SU-DHL-6 (cell line): ENCODE measurements at regions not wholly inside any gene's neighbourhood (a gene's known extent, or its start where the extent isn't known, plus 50 kb on each side); places are given as distances from the start of the nearest gene placed in this dataset.

Source experiments
- H2AFZ ChIP-seq: fragments of 200-600 bp; sonication (generic); 2 replicates; pipeline ENCODE4 v1.6.1; 2014; ENCODE audit warnings: low read depth, mild to moderate bottlenecking, moderate library complexity, mixed read lengths, antibody characterized with exemption, low read length; ENCODE audit not compliant: severe bottlenecking
- H3F3A ChIP-seq: fragments of 200-600 bp; shearing (Covaris generic); 2 replicates; pipeline ENCODE4 v1.6.0; 2016; ENCODE audit warnings: antibody characterized with exemption, mild to moderate bottlenecking; ENCODE audit not compliant: insufficient read depth
- H3K27ac ChIP-seq: fragments of 200-600 bp; sonication (generic); 2 replicates; pipeline ENCODE4 v1.5.1; 2016; ENCODE audit warnings: low read depth, mild to moderate bottlenecking, low read length, moderate library complexity, mixed read lengths
- H3K27me3 ChIP-seq: fragments of 200-600 bp; sonication (generic), shearing (Covaris generic); 2 replicates; pipeline ENCODE4 v1.6.0; 2014; ENCODE audit warnings: mild to moderate bottlenecking, low read length
- H3K36me3 ChIP-seq: fragments of 200-600 bp; sonication (generic); 2 replicates; pipeline ENCODE4 v1.6.1; 2014; ENCODE audit warnings: mild to moderate bottlenecking, low read length, mixed read lengths
- H3K4me2 ChIP-seq: fragments of 300-600, 200-600 bp; shearing (Covaris generic), sonication (generic); 2 replicates; pipeline ENCODE4 v1.6.0; 2014; ENCODE audit warnings: low read length, low read depth, mild to moderate bottlenecking; ENCODE audit not compliant: poor library complexity, severe bottlenecking
- H3K4me3 ChIP-seq: fragments of 200-600 bp; sonication (generic); 2 replicates; pipeline ENCODE4 v1.5.1; 2014; ENCODE audit warnings: antibody characterized with exemption, low read length, mild to moderate bottlenecking, mixed read lengths; ENCODE audit not compliant: insufficient read depth, poor library complexity, severe bottlenecking
- H3K79me2 ChIP-seq: fragments of 200-600 bp; sonication (generic); 2 replicates; pipeline ENCODE4 v1.6.1; 2014; ENCODE audit warnings: mild to moderate bottlenecking, low read length, moderate library complexity; ENCODE audit not compliant: insufficient read depth
- H3K9ac ChIP-seq: fragments of 200-600 bp; sonication (generic); 2 replicates; pipeline ENCODE4 v1.7.0; 2014; ENCODE audit warnings: mild to moderate bottlenecking, low read length
- H3K9me2 ChIP-seq: fragments of 200-600 bp; sonication (generic); replicated peaks from 2 replicates; pipeline ENCODE4 v1.6.1; 2014; ENCODE audit warnings: low read length; ENCODE audit not compliant: insufficient read depth
- H3K9me3 ChIP-seq: fragments of 200-600 bp; sonication (generic); 2 replicates; pipeline ENCODE4 v1.6.1; 2014; ENCODE audit warnings: low read length, mixed read lengths; ENCODE audit not compliant: insufficient read depth
- H4K20me1 ChIP-seq: fragments of 200-600 bp; sonication (generic); 2 replicates; pipeline ENCODE4 v1.6.1; 2014; ENCODE audit warnings: low read depth, mild to moderate bottlenecking, antibody characterized with exemption, low read length, moderate library complexity, mixed read lengths
- CTCF ChIP-seq: fragments of 200-600 bp; sonication (generic); IDR thresholded peaks from one replicate; pipeline ENCODE4 v1.5.1; 2017; ENCODE audit warnings: antibody characterized with exemption, mild to moderate bottlenecking, low read length, moderate library complexity; ENCODE audit not compliant: insufficient read depth, poor library complexity, severe bottlenecking
- EZH2phosphoT487 ChIP-seq: fragments of 200-600 bp; sonication (generic), shearing (Covaris generic); conservative IDR thresholded peaks from 2 replicates; pipeline ENCODE4 v1.6.1; 2018; ENCODE audit warnings: mild to moderate bottlenecking, antibody characterized with exemption, low read length, moderate library complexity, mixed read lengths

- Histone ChIP-seq H3K9ac (no peak overlapping the region), H3K27me3 (no peaks in the 10 kb centered on the region; the same call in 1 of the 2 replicates), H3K4me2 (no peak overlapping the region), H4K20me1 (no peaks in the 10 kb centered on the region), H2AFZ (no peak overlapping the region), H3K79me2 (no peaks in the 10 kb centered on the region), H3K9me3 (no peaks in the 10 kb centered on the region), H3K4me3 (no peak overlapping the region), H3K27ac (no peak overlapping the region), H3K9me2 (no peaks in the 10 kb centered on the region), H3F3A (no peaks in the 10 kb centered on the region), H3K36me3 (no peaks in the 10 kb centered on the region)
- TF ChIP-seq CTCF (no peak), EZH2phosphoT487 (no peak)
These were observed 337.8 kb downstream of the BUD13 start for GRCh38 chr11:116434986-116435385.

GRCh38 chr11:116432301-116432700 is 340.5 kb downstream of the BUD13 start:
- no peaks in the 10 kb centered on the region for H3K9me3 ChIP-seq
- H3K27ac ChIP-seq, result no peak overlapping the region
- H3K4me2 ChIP-seq, result no peak overlapping the region
- no peaks in the 10 kb centered on the region for H3F3A ChIP-seq
- no peaks in the 10 kb centered on the region for H4K20me1 ChIP-seq
- H3K9me2 ChIP-seq, result no peaks in the 10 kb centered on the region
- H3K36me3 ChIP-seq, result no peaks in the 10 kb centered on the region
- H3K9ac ChIP-seq, result no peak overlapping the region
- no peak overlapping the region for H2AFZ ChIP-seq
- TF ChIP-seq CTCF (no peak), EZH2phosphoT487 (no peak)
- H3K79me2 ChIP-seq, result no peaks in the 10 kb centered on the region
- no peak overlapping the region for H3K4me3 ChIP-seq
- H3K27me3 ChIP-seq, result no peaks in the 10 kb centered on the region; the same call in 1 of the 2 replicates

DNA sequence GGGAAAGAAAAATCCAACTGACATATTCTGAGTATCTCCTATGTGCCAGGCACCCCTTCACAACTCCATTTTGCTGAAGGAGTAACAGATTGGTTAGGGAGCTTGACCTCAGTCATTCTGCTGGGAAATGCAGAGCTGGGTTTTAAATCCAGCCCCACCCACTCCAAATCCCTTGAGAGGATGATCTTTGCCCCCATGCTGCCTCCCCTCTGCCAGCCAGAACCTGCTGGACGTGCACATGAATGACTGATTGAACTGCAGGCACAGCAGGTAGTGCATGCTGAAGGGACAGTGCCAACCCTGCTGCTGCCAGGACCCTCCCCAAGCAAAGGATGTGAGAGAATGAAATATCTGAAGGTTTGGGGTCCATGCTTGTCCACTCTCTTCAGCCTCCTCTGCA is 340.9 kb downstream of the BUD13 start:
- H3K36me3 ChIP-seq, result no peaks in the 10 kb centered on the region
- H3K9me3 ChIP-seq, result no peaks in the 10 kb centered on the region
- H4K20me1 ChIP-seq, result no peaks in the 10 kb centered on the region
- no peak for TF ChIP-seq EZH2phosphoT487
- TF ChIP-seq CTCF, result no peak
- no peak overlapping the region for H3K4me3 ChIP-seq
- H3F3A ChIP-seq, result no peaks in the 10 kb centered on the region
- no peak overlapping the region for H3K4me2 ChIP-seq
- no peak overlapping the region for H3K27ac ChIP-seq
- H2AFZ ChIP-seq, result no peak overlapping the region
- no peak overlapping the region for H3K9ac ChIP-seq
- no peaks in the 10 kb centered on the region for H3K79me2 ChIP-seq
- H3K27me3 ChIP-seq, result no peaks in the 10 kb centered on the region; the same call in 1 of the 2 replicates
- no peaks in the 10 kb centered on the region for H3K9me2 ChIP-seq

- Histone ChIP-seq H3K9me3 (no peaks in the 10 kb centered on the region), H3F3A (no peaks in the 10 kb centered on the region), H4K20me1 (no peaks in the 10 kb centered on the region), H3K4me2 (no peak overlapping the region), H3K27ac (no peak overlapping the region), H3K27me3 (no peaks in the 10 kb centered on the region), H3K79me2 (no peaks in the 10 kb centered on the region), H3K9ac (no peak overlapping the region), H3K36me3 (no peaks in the 10 kb centered on the region), H3K4me3 (no peak overlapping the region), H2AFZ (no peak overlapping the region), H3K9me2 (no peaks in the 10 kb centered on the region)
- TF ChIP-seq EZH2phosphoT487 (no peak), CTCF (no peak)
These were observed 344.2 kb downstream of the BUD13 start for GRCh38 chr11:116428638-116428975.
